Karpas-422 (cell line): ENCODE measurements at regions not wholly inside any gene's neighbourhood (a gene's known extent, or its start where the extent isn't known, plus 50 kb on each side); places are given as distances from the start of the nearest gene placed in this dataset.

ENCODE experiments used
- DNase-seq: peaks from one replicate; pipeline ENCODE4 v3.0.0-alpha.2; 2015
- H2AFZ ChIP-seq: fragments of 200-600 bp; sonication (generic); 2 replicates; pipeline ENCODE4 v1.6.1; 2014; ENCODE audit warnings: antibody characterized with exemption, low read length, mixed read lengths
- H3K27ac ChIP-seq: fragments of 200-600 bp; sonication (generic); 2 replicates; pipeline ENCODE4 v1.5.1; 2014; ENCODE audit warnings: mild to moderate bottlenecking, low read length, moderate library complexity
- H3K27me3 ChIP-seq: fragments of 200-600 bp; sonication (generic); 2 replicates; pipeline ENCODE4 v1.6.1; 2014; ENCODE audit warnings: low read length, mixed read lengths
- H3K36me3 ChIP-seq: fragments of 200-600 bp; sonication (generic); 2 replicates; pipeline ENCODE4 v1.6.1; 2014; ENCODE audit warnings: low read length, mixed read lengths; ENCODE audit not compliant: insufficient read depth
- H3K4me1 ChIP-seq: fragments of 200-600 bp; sonication (generic); 2 replicates; pipeline ENCODE4 v1.6.1; 2014; ENCODE audit warnings: mild to moderate bottlenecking, low read length, mixed read lengths
- H3K4me2 ChIP-seq: fragments of 200-600 bp; sonication (generic); 2 replicates; pipeline ENCODE4 v1.6.1; 2014; ENCODE audit warnings: low read length, low read depth, mild to moderate bottlenecking; ENCODE audit not compliant: poor library complexity, severe bottlenecking
- H3K4me3 ChIP-seq: fragments of 200-600 bp; sonication (generic); 2 replicates; pipeline ENCODE4 v1.5.1; 2014; ENCODE audit warnings: mild to moderate bottlenecking, antibody characterized with exemption, low read length, mixed read lengths
- H3K79me2 ChIP-seq: fragments of 200-600 bp; sonication (generic); 2 replicates; pipeline ENCODE4 v1.6.1; 2014; ENCODE audit warnings: mild to moderate bottlenecking, low read length, mixed read lengths
- H3K9ac ChIP-seq: fragments of 200-600 bp; sonication (generic); 2 replicates; pipeline ENCODE4 v1.6.0; 2014; ENCODE audit warnings: low read length
- H3K9me2 ChIP-seq: fragments of 200-600 bp; sonication (generic), shearing (Covaris generic); replicated peaks from 2 replicates; pipeline ENCODE4 v1.6.0; 2014; ENCODE audit warnings: mild to moderate bottlenecking, low read length, moderate library complexity; ENCODE audit not compliant: insufficient read depth
- H3K9me3 ChIP-seq: fragments of 300-700, 200-600 bp; sonication (generic); 2 replicates; pipeline ENCODE4 v1.6.1; 2014; ENCODE audit warnings: low read length, mixed read lengths
- H4K20me1 ChIP-seq: fragments of 200-600 bp; sonication (generic); 2 replicates; pipeline ENCODE4 v1.6.1; 2014; ENCODE audit warnings: mild to moderate bottlenecking, antibody characterized with exemption, low read length, low read depth; ENCODE audit not compliant: insufficient read depth

GRCh38 chr5:8769631-8770030 is 776.2 kb downstream of the SEMA5A start:
- no peaks in the 10 kb centered on the region for H3K27me3 ChIP-seq
- H3K4me1 ChIP-seq, result no peaks in the 10 kb centered on the region
- no peaks in the 10 kb centered on the region for H3K9me3 ChIP-seq
- no peaks in the 10 kb centered on the region for H4K20me1 ChIP-seq
- H3K4me3 ChIP-seq, result no peak overlapping the region
- H3K9me2 ChIP-seq, result no peaks in the 10 kb centered on the region; the same call in 1 of the 2 replicates
- no peaks in the 10 kb centered on the region for H3K36me3 ChIP-seq
- no peak overlapping the region for H2AFZ ChIP-seq
- H3K9ac ChIP-seq, result no peak overlapping the region
- H3K27ac ChIP-seq, result no peak overlapping the region
- H3K79me2 ChIP-seq, result no peaks in the 10 kb centered on the region
- H3K4me2 ChIP-seq, result no peak overlapping the region
- DNase-seq, result no peak

GRCh38 chr5:8770431-8770830 is 775.4 kb downstream of the SEMA5A start:
- Histone ChIP-seq H2AFZ (no peak overlapping the region), H3K9me3 (no peaks in the 10 kb centered on the region), H3K79me2 (no peaks in the 10 kb centered on the region), H3K9ac (no peak overlapping the region), H3K36me3 (no peaks in the 10 kb centered on the region), H3K4me1 (no peaks in the 10 kb centered on the region), H3K4me2 (no peak overlapping the region), H4K20me1 (no peaks in the 10 kb centered on the region), H3K4me3 (no peak overlapping the region), H3K27ac (no peak overlapping the region), H3K9me2 (no peaks in the 10 kb centered on the region; the same call in 1 of the 2 replicates), H3K27me3 (no peaks in the 10 kb centered on the region)
- DNase-seq, result no peak

- no peaks in the 10 kb centered on the region for H3K27me3 ChIP-seq
- no peaks in the 10 kb centered on the region for H4K20me1 ChIP-seq
- H3K9me2 ChIP-seq, result no peaks in the 10 kb centered on the region
- H3K4me3 ChIP-seq, result no peak overlapping the region
- no peak overlapping the region for H3K27ac ChIP-seq
- no peak overlapping the region for H2AFZ ChIP-seq
- H3K79me2 ChIP-seq, result no peaks in the 10 kb centered on the region
- H3K36me3 ChIP-seq, result no peaks in the 10 kb centered on the region
- no peak for DNase-seq
- H3K4me2 ChIP-seq, result no peak overlapping the region
- H3K9me3 ChIP-seq, result 0 out of 2 replicates have a peak, but pooled peaks cover 3% of the 10 kb centered on the region
- H3K4me1 ChIP-seq, result no peaks in the 10 kb centered on the region
- H3K9ac ChIP-seq, result no peak overlapping the region
Measured at GRCh38 chr5:8773046-8773615, 772.7 kb downstream of the SEMA5A start.

GRCh38 chr5:8784692-8785091 is 761.2 kb downstream of the SEMA5A start:
- no peaks in the 10 kb centered on the region for H3K79me2 ChIP-seq
- H3K4me1 ChIP-seq, result no peaks in the 10 kb centered on the region
- no peak overlapping the region for H3K9ac ChIP-seq
- no peaks in the 10 kb centered on the region for H3K9me2 ChIP-seq
- no peak overlapping the region for H2AFZ ChIP-seq
- no peak overlapping the region for H3K27ac ChIP-seq
- no peak overlapping the region for H3K4me2 ChIP-seq
- peaks cover 37% of the 10 kb centered on the region for H3K9me3 ChIP-seq
- no peaks in the 10 kb centered on the region for H3K27me3 ChIP-seq
- no peak for DNase-seq
- no peak overlapping the region for H3K4me3 ChIP-seq
- H3K36me3 ChIP-seq, result no peaks in the 10 kb centered on the region
- H4K20me1 ChIP-seq, result no peaks in the 10 kb centered on the region

GRCh38 chr5:8788246-8788645 is 757.6 kb downstream of the SEMA5A start:
- no peak overlapping the region for H3K4me3 ChIP-seq
- peaks cover 27% of the 10 kb centered on the region for H3K9me3 ChIP-seq
- H3K36me3 ChIP-seq, result no peaks in the 10 kb centered on the region
- H4K20me1 ChIP-seq, result no peaks in the 10 kb centered on the region
- H3K4me2 ChIP-seq, result no peak overlapping the region
- no peaks in the 10 kb centered on the region for H3K4me1 ChIP-seq
- DNase-seq, result no peak
- H3K27ac ChIP-seq, result no peak overlapping the region
- no peaks in the 10 kb centered on the region for H3K79me2 ChIP-seq
- no peaks in the 10 kb centered on the region for H3K9me2 ChIP-seq
- no peak overlapping the region for H2AFZ ChIP-seq
- no peak overlapping the region for H3K9ac ChIP-seq
- no peaks in the 10 kb centered on the region for H3K27me3 ChIP-seq

- Histone ChIP-seq H3K4me3 (no peak overlapping the region), H4K20me1 (no peaks in the 10 kb centered on the region)
Measured at GRCh38 chr5:8805653-8806052, 740.2 kb downstream of the SEMA5A start.

GRCh38 chr5:8807636-8808035 is 738.2 kb downstream of the SEMA5A start:
- Histone ChIP-seq H4K20me1 (no peaks in the 10 kb centered on the region), H3K36me3 (no peaks in the 10 kb centered on the region), H2AFZ (no peak overlapping the region), H3K27ac (no peak overlapping the region), H3K4me3 (no peak overlapping the region), H3K27me3 (no peaks in the 10 kb centered on the region), H3K4me2 (no peak overlapping the region), H3K9me3 (peaks cover 33% of the 10 kb centered on the region), H3K4me1 (no peaks in the 10 kb centered on the region), H3K9me2 (no peaks in the 10 kb centered on the region), H3K9ac (no peak overlapping the region), H3K79me2 (no peaks in the 10 kb centered on the region)
- no peak for DNase-seq

More at GRCh38 chr5:8805653-8806052, 740.2 kb downstream of the SEMA5A start:
- no peak overlapping the region for H3K27ac ChIP-seq
- peaks cover 24% of the 10 kb centered on the region; the same call in 1 of the 2 replicates for H3K9me3 ChIP-seq
- no peak overlapping the region for H3K9ac ChIP-seq
- no peaks in the 10 kb centered on the region for H3K36me3 ChIP-seq
- no peaks in the 10 kb centered on the region for H3K9me2 ChIP-seq
- no peak for DNase-seq
- H3K4me1 ChIP-seq, result no peaks in the 10 kb centered on the region
- no peak overlapping the region for H2AFZ ChIP-seq
- no peaks in the 10 kb centered on the region for H3K79me2 ChIP-seq
- H3K4me2 ChIP-seq, result no peak overlapping the region
- H3K27me3 ChIP-seq, result no peaks in the 10 kb centered on the region

GRCh38 chr5:8811581-8811980 is 734.3 kb downstream of the SEMA5A start:
- Histone ChIP-seq H3K79me2 (no peaks in the 10 kb centered on the region), H3K9ac (no peak overlapping the region), H3K4me2 (no peak overlapping the region), H2AFZ (no peak overlapping the region), H3K27ac (no peak overlapping the region), H3K4me3 (no peak overlapping the region), H3K27me3 (no peaks in the 10 kb centered on the region), H3K4me1 (no peaks in the 10 kb centered on the region), H4K20me1 (no peaks in the 10 kb centered on the region), H3K9me3 (peaks cover 32% of the 10 kb centered on the region), H3K9me2 (no peaks in the 10 kb centered on the region), H3K36me3 (no peaks in the 10 kb centered on the region)
- no peak for DNase-seq
